H1 (cell line): ENCODE measurements at regions not wholly inside any gene's neighbourhood (a gene's known extent, or its start where the extent isn't known, plus 50 kb on each side); places are given as distances from the start of the nearest gene placed in this dataset.

Experiments used
- CTCF ChIA-PET: fragments of 300-600 bp; sonication (Branson Sonifier 250); formaldehyde crosslinking; loops from one replicate; lab custom pipeline; 2021; ENCODE audit not compliant: partially characterized antibody; lab: Charles Lee
- POLR2A ChIA-PET: fragments of 300-600 bp; sonication (Branson Sonifier 250); formaldehyde crosslinking; loops from one replicate; lab custom pipeline; 2021; ENCODE audit warnings: inconsistent platforms; ENCODE audit not compliant: partially characterized antibody; lab: Charles Lee
- DNase-seq, 2 experiments: peaks; one replicate each; pipeline versions ENCODE4 v3.0.0 to v3.0.0-alpha.2; 2010 to 2022; ENCODE audit warnings: low spot score in 2 of 2, low read depth in 1 of 2, mixed read lengths in 1 of 2
- FAIRE-seq: peaks from 2 replicates; lab custom pipeline; 2011; peaks lifted over from hg19 to GRCh38; lab: Jason Lieb, UNC
- H2AFZ ChIP-seq: 2 replicates; pipeline ENCODE4 v1.8.1; 2012; ENCODE audit warnings: low read length, inconsistent platforms
- H2AK5ac ChIP-seq: 2 replicates; pipeline ENCODE4 v1.6.1; 2013; ENCODE audit warnings: low read depth, low read length
- H2BK120ac ChIP-seq: replicated peaks from 2 replicates; pipeline ENCODE3; 2013; ENCODE audit warnings: low read depth, low read length, inconsistent platforms
- H2BK12ac ChIP-seq: 2 replicates; pipeline ENCODE4 v1.6.1; 2013; ENCODE audit warnings: low read depth, low read length
- H2BK15ac ChIP-seq: 2 replicates; pipeline ENCODE4 v1.6.1; 2013; ENCODE audit warnings: low read length
- H2BK20ac ChIP-seq: 2 replicates; pipeline ENCODE4 v1.6.1; 2013; ENCODE audit warnings: low read length
- H2BK5ac ChIP-seq: 2 replicates; pipeline ENCODE4 v1.6.1; 2013; ENCODE audit warnings: low read depth, low read length
- H3K14ac ChIP-seq: 2 replicates; pipeline ENCODE4 v1.6.1; 2013; ENCODE audit warnings: inconsistent platforms; ENCODE audit not compliant: insufficient read length
- H3K18ac ChIP-seq: 2 replicates; pipeline ENCODE4 v1.6.1; 2013; ENCODE audit warnings: low read length; ENCODE audit errors: extremely low read depth
- H3K23ac ChIP-seq: 2 replicates; pipeline ENCODE4 v1.6.1; 2013; ENCODE audit warnings: inconsistent platforms; ENCODE audit not compliant: insufficient read length
- H3K23me2 ChIP-seq: 2 replicates; pipeline ENCODE4 v1.6.1; 2013; ENCODE audit warnings: low read depth, low read length
- H3K27ac ChIP-seq: 2 replicates; pipeline ENCODE4 v1.6.1; 2011; ENCODE audit warnings: low read depth, low read length, inconsistent platforms
- H3K27me3 ChIP-seq, 4 experiments: replicated peaks in 1 of 4; 1 replicate in 1 of 4; 2 replicates in 3 of 4; pipeline versions ENCODE4 v1.6.1 to v1.8.1; 2011 to 2013; ENCODE audit warnings: low read length in 3 of 4, mild to moderate bottlenecking in 3 of 4, inconsistent platforms in 2 of 4, mixed read lengths in 2 of 4, moderate library complexity in 1 of 4; ENCODE audit not compliant: control insufficient read depth in 3 of 4, insufficient read depth in 3 of 4; ENCODE audit errors: extremely low read depth in 1 of 4
- H3K36me3 ChIP-seq, 4 experiments: 2 replicates each; pipeline versions ENCODE4 v1.6.1 to v1.8.1; 2011 to 2013; ENCODE audit warnings: mild to moderate bottlenecking in 4 of 4, low read length in 3 of 4, moderate library complexity in 2 of 4, control low read depth in 1 of 4, inconsistent platforms in 1 of 4; ENCODE audit not compliant: insufficient read depth in 4 of 4, control insufficient read depth in 2 of 4
- H3K4ac ChIP-seq: replicated peaks from 2 replicates; pipeline ENCODE3; 2013; ENCODE audit warnings: low read length, low read depth, mixed read lengths, inconsistent platforms; ENCODE audit not compliant: insufficient read length
- H3K4me1 ChIP-seq, 4 experiments: replicated peaks in 1 of 4; 1 replicate in 1 of 4; 2 replicates in 3 of 4; pipeline versions ENCODE4 v1.6.1 to v1.8.1; 2011 to 2013; ENCODE audit warnings: low read length in 3 of 4, inconsistent platforms in 2 of 4, mixed read lengths in 1 of 4; ENCODE audit not compliant: insufficient read depth in 4 of 4, control insufficient read depth in 3 of 4
- H3K4me2 ChIP-seq, 2 experiments: 2 replicates each; pipeline versions ENCODE4 v1.6.1 to v1.8.1; 2011 to 2013; ENCODE audit warnings: low read depth in 2 of 2, low read length in 2 of 2, control low read depth in 1 of 2, inconsistent platforms in 1 of 2, mild to moderate bottlenecking in 1 of 2; ENCODE audit not compliant: insufficient read depth in 1 of 2
- H3K4me3 ChIP-seq, 4 experiments: fragments of 200-600, 300-600 bp in 1 of 4; sonication (generic), shearing (Covaris generic), sonication (Bioruptor Twin) in 1 of 4; 2 replicates each; pipeline versions ENCODE4 v1.5.1 to v1.8.1; 2011 to 2016; ENCODE audit warnings: low read length in 4 of 4, low read depth in 3 of 4, control low read depth in 2 of 4, inconsistent platforms in 2 of 4, mild to moderate bottlenecking in 2 of 4, mixed read lengths in 1 of 4, moderate library complexity in 1 of 4; ENCODE audit not compliant: insufficient read depth in 2 of 4; ENCODE audit errors: extremely low read depth in 1 of 4
- H3K56ac ChIP-seq: replicated peaks from 2 replicates; pipeline ENCODE3; 2013; ENCODE audit warnings: low read depth, mild to moderate bottlenecking, mixed read lengths, low read length, inconsistent platforms; ENCODE audit not compliant: insufficient read length
- H3K79me1 ChIP-seq: 2 replicates; pipeline ENCODE4 v1.6.1; 2013; ENCODE audit warnings: low read depth, low read length, control low read depth
- H3K79me2 ChIP-seq, 2 experiments: 2 replicates each; pipeline versions ENCODE4 v1.6.1 to v1.8.1; 2012 to 2013; ENCODE audit warnings: low read length in 2 of 2, mild to moderate bottlenecking in 2 of 2, inconsistent platforms in 1 of 2; ENCODE audit not compliant: insufficient read depth in 2 of 2, control insufficient read depth in 1 of 2
- H3K9ac ChIP-seq, 4 experiments: replicated peaks in 1 of 4; 1 replicate in 1 of 4; 2 replicates in 3 of 4; pipeline versions ENCODE4 v1.6.1 to v1.8.1; 2011 to 2013; ENCODE audit warnings: low read depth in 3 of 4, low read length in 3 of 4, control low read depth in 2 of 4, mild to moderate bottlenecking in 2 of 4, moderate library complexity in 2 of 4, inconsistent platforms in 1 of 4; ENCODE audit errors: extremely low read depth in 1 of 4
- H3K9me3 ChIP-seq, 2 experiments: 2 replicates each; pipeline versions ENCODE4 v1.6.1 to v1.8.1; 2012 to 2013; ENCODE audit warnings: mild to moderate bottlenecking in 2 of 2, moderate library complexity in 2 of 2, control low read depth in 1 of 2, inconsistent platforms in 1 of 2, low read depth in 1 of 2, low read length in 1 of 2, mixed read lengths in 1 of 2; ENCODE audit not compliant: insufficient read depth in 2 of 2
- H4K20me1 ChIP-seq, 2 experiments: replicated peaks in 1 of 2; 2 replicates each; pipeline versions ENCODE3 to v1.8.1; 2011 to 2013; ENCODE audit warnings: inconsistent platforms in 2 of 2, low read length in 2 of 2, mild to moderate bottlenecking in 1 of 2; ENCODE audit not compliant: insufficient read depth in 2 of 2, control insufficient read depth in 1 of 2
- H4K5ac ChIP-seq: 2 replicates; pipeline ENCODE4 v1.6.1; 2013; ENCODE audit warnings: low read length, low read depth, mixed read lengths, inconsistent platforms; ENCODE audit not compliant: insufficient read length
- H4K8ac ChIP-seq: 2 replicates; pipeline ENCODE4 v1.8.0; 2013; ENCODE audit warnings: mild to moderate bottlenecking, moderate library complexity, low read length, inconsistent platforms; ENCODE audit not compliant: insufficient read depth; ENCODE audit errors: extremely low read depth
- H4K91ac ChIP-seq: replicated peaks from 2 replicates; pipeline ENCODE3; 2013; ENCODE audit warnings: low read length, mixed read lengths, inconsistent platforms; ENCODE audit not compliant: insufficient read length
- BCL11A ChIP-seq, 2 experiments: IDR thresholded peaks; one replicate each; pipeline ENCODE4 v1.6.1; 2011; ENCODE audit warnings: low read depth in 2 of 2, low read length in 2 of 2, mild to moderate bottlenecking in 2 of 2
- EP300 ChIP-seq, 2 experiments: IDR thresholded peaks; 1 replicate in 1 of 2; 2 replicates in 1 of 2; pipeline ENCODE4 v1.6.1; 2011 to 2012; ENCODE audit warnings: low read depth in 2 of 2, low read length in 2 of 2, mild to moderate bottlenecking in 2 of 2, borderline replicate concordance in 1 of 2, inconsistent platforms in 1 of 2, moderate library complexity in 1 of 2
- JUND ChIP-seq: IDR thresholded peaks from 2 replicates; pipeline ENCODE4 v1.6.1; 2011; ENCODE audit warnings: mild to moderate bottlenecking, improper control_type of control experiment, low read length
- NANOG ChIP-seq: IDR thresholded peaks from 2 replicates; pipeline ENCODE4 v1.6.1; 2011; ENCODE audit warnings: low read length, low read depth, mild to moderate bottlenecking, inconsistent platforms; ENCODE audit not compliant: insufficient read depth, poor library complexity, severe bottlenecking
- RFX5 ChIP-seq: IDR thresholded peaks from 2 replicates; pipeline ENCODE4 v1.6.1; 2011; ENCODE audit warnings: low read depth, low read length, improper control_type of control experiment, borderline replicate concordance
- SP1 ChIP-seq: IDR thresholded peaks from 2 replicates; pipeline ENCODE4 v1.6.1; 2011; ENCODE audit warnings: low read depth, low read length
- YY1 ChIP-seq: IDR thresholded peaks from 2 replicates; pipeline ENCODE4 v1.6.1; 2011; ENCODE audit warnings: low read depth, mild to moderate bottlenecking, low read length
- WGBS, 2 experiments: shearing (Covaris generic) in 1 of 2; methylation state at CpG; one replicate each; pipeline versions ENCODE4 v1.1.6 to v1.1.7; 2013 to 2015; ENCODE audit warnings: low lambda C conversion rate in 2 of 2, mixed read lengths in 2 of 2, inconsistent platforms in 1 of 2, low coverage in 1 of 2, missing lambda C conversion rate in 1 of 2; ENCODE audit not compliant: insufficient replicate concordance in 2 of 2, insufficient coverage in 1 of 2, insufficient read length in 1 of 2; ENCODE audit errors: extremely low coverage in 1 of 2, missing lambda C conversion rate in 1 of 2; 5-methylcytosine and 5-hydroxymethylcytosine counted together

- Histone ChIP-seq H3K9me3 (no peaks in the 10 kb centered on the region), H3K56ac (no peak overlapping the region), H3K36me3 (no peaks in the 10 kb centered on the region), H2BK20ac (no peak overlapping the region), H2BK12ac (no peak overlapping the region), H3K18ac (no peak overlapping the region), H3K9ac (no peak overlapping the region), H2BK5ac (no peak overlapping the region), H2AFZ (no peak overlapping the region), H2BK120ac (no peak overlapping the region), H3K79me2 (no peaks in the 10 kb centered on the region), H3K23ac (no peak overlapping the region), H4K8ac (no peak overlapping the region), H4K20me1 (no peaks in the 10 kb centered on the region), H3K23me2 (no peaks in the 10 kb centered on the region; the same call in 1 of the 2 replicates), H3K4me3 (no peak overlapping the region), H4K91ac (no peak overlapping the region), H3K4me2 (no peak overlapping the region), H2AK5ac (no peak overlapping the region), H3K27ac (no peak overlapping the region), H3K4me1 (no peaks in the 10 kb centered on the region; a peak in 1 of 7 replicates), H4K5ac (no peak overlapping the region), H3K79me1 (no peaks in the 10 kb centered on the region), H3K27me3 (no peaks in the 10 kb centered on the region), H3K4ac (no peak overlapping the region), H3K14ac (no peak overlapping the region), H2BK15ac (no peak overlapping the region)
- ChIA-PET POLR2A (interaction anchor here (0.9 kb wide), 1 partner anchor 24 kb away, joined by 3 read pairs; no protein-coding TSS in a partner anchor), CTCF (interaction anchor here (0.6 to 1.2 kb wide), 5 partner anchors 79 to 454 kb away, joined by 3 to 6 read pairs (median 3); no protein-coding TSS in a partner anchor)
- FAIRE-seq (no peak), DNase-seq (peak in 1 of 2 experiments; percentile 13)
- no peak for TF ChIP-seq JUND
- no peak for TF ChIP-seq RFX5
- TF ChIP-seq BCL11A (IDR thresholded peaks at IDR 0.05; ENCODE audit: low read depth in 2 of 2, low read length in 2 of 2): no peak
- TF ChIP-seq EP300 (IDR thresholded peaks at IDR 0.05; ENCODE audit: borderline replicate concordance in 1 of 2, low read depth in 2 of 2, low read length in 2 of 2): no peak
- TF ChIP-seq SP1: no peak
- TF ChIP-seq NANOG: no peak
- 0 out of 2 replicates have a peak, but pooled peaks have one; percentile 24 for TF ChIP-seq YY1
- 93% methylated on average over 2 of the region's 2 CpGs; no CpG with 5 or more reads in 1 of the 2 experiments for WGBS, 2 experiments
Observed at GRCh38 chr4:151931563-151931962, 170.8 kb upstream of the GATB start.
